Skin epidermis (tissue), 12 donors: ENCODE measurements at regions not wholly inside any gene's neighbourhood (a gene's known extent, or its start where the extent isn't known, plus 50 kb on each side); places are given as distances from the start of the nearest gene placed in this dataset.
"Not testable (repeated sequence)": the region's sequence is repeated elsewhere in the genome, so short reads cannot be mapped to it uniquely, and the experiment has no call there.

ENCODE experiments used
- H3K27ac ChIP-seq, 21 experiments: fragments of 200-600 bp; sonication (generic) in 11 of 21; one replicate each; pipeline ENCODE4 v1.5.0; 2020; ENCODE audit warnings: mild to moderate bottlenecking in 3 of 21, inconsistent platforms in 2 of 21, moderate library complexity in 2 of 21
- H3K4me3 ChIP-seq, 7 experiments: fragments of 200-600 bp; sonication (generic) in 2 of 7; one replicate each; pipeline ENCODE4 v1.5.0; 2020; ENCODE audit warnings: inconsistent platforms in 2 of 7, mild to moderate bottlenecking in 2 of 7, moderate library complexity in 1 of 7

DNA sequence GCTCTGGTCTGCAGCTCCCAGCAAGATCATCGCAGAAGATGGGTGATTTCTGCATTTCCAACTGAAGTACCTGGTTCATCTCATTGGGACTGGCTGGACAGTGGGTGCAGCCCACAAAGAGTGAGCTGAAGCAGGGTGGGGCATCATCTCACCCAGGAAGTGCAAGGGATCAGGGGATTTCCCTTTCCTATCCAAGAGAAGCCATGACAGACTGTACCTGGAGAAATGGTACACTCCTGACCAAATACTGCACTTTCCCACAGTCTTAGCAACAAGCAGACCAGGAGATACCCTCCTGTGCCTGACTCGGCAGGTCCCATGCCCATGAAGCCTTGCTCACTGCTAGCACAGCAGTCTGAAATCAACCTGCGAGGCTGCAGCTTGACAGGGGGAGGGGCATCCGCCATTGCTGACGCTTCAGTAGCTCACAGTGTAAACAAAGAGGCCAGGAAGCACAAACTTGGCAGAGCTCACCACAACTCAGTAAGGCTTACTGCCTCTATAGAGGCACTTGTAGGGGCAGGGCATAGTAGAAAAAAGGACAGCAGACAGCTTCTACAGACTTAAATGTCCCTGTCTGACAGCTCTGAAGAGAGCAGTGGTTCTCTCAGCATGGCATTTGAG is 60.5 kb downstream of the AREG start:
- not testable (repeated sequence) for H3K4me3 ChIP-seq
- peak overlapping the region in 1 of 21 experiments; percentile 21 for H3K27ac ChIP-seq

DNA sequence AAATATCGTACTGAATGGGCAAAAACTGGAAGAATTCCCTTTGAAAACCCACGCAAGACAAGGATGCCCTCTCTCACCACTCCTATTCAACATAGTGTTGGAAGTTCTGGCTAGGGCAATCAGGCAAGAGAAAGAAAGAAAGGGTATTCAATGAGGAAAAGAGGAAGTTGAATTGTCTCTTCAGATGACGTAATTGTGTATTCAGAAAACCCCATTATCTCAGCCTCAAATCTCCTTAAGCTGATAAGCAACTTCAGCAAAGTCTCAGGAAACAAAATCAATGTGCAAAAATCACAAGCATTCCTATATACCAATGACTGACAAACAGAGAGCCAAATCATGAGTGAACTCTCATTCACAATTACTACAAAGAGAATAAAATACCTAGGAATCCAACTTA is 64.4 kb downstream of the AREG start:
- H3K4me3 ChIP-seq, H3K27ac ChIP-seq: not testable (repeated sequence)

DNA sequence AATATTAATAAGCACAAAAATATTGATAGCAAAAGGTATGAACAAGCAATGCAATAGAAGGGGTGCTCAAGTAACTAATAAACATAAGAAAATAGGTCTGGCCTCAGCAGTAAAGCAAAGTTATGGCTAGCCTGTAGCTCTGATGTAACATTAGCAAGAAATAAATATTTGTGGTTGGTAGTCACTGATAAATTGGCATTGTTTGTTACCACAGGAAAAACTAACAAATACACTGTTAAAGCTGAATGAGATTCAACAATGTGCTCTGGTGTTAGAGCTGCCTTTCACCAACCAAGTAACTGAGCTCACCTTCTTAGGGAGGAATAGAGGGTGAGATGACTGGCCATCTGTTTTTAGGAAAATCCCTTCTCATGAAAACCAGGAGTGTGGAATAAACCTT is 71.4 kb downstream of the AREG start:
- H3K4me3 ChIP-seq, result no peak overlapping the region
- no peak overlapping the region for H3K27ac ChIP-seq

DNA sequence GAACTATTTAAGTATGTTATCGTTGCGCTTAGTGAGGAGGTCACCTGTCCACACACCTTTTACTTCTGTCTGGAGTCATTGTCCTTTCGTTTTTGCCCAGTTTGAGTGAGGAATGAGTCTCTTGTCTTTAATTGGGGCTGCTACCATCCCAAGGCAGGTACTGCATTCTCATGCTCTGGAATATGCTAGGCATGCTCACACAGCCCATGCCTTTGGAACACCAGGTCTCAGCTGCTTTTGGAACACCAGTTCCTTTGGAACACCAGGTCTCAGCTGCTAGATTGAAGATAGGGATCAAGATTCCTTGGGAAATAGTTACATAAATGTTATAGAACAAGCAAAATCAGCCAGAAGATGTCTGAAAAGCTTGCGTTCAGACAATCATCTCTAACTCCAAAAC is 73.1 kb downstream of the AREG start:
- no peak overlapping the region for H3K4me3 ChIP-seq
- H3K27ac ChIP-seq, result no peak overlapping the region

DNA sequence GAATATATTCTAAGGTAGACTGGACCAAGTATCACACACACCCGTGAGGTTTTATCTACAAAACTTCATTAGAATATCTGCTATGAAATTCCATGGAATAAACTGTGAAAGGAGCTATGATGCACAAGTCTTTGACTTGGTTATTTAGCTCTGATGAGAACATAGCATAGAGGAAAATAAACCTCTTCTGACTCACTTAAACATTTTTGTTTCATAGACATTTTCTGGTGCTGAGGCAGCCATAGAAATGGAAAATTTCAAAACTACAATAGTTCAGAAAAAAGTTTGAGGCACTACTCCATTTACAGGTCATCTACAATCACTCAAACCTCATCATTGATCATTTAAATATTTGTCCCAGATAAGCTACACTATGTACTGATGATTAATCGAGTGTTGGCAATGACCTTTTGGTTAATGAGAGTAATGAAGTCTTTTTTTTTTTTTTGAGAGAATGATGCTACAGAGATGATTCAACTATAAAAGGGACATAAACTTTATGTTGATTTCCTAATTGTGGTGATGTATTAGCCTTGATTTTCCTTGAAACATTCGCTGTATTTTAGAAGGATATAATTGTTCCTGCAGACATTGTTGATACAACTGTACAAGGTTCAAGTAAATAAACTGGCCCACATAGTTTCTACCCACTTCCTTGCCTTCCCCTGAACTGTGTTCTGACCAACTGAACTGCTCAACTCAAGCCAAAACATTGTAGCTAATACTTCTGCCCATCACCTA is 77.5 kb downstream of the AREG start:
- H3K4me3 ChIP-seq, result no peak overlapping the region
- no peak overlapping the region for H3K27ac ChIP-seq

DNA sequence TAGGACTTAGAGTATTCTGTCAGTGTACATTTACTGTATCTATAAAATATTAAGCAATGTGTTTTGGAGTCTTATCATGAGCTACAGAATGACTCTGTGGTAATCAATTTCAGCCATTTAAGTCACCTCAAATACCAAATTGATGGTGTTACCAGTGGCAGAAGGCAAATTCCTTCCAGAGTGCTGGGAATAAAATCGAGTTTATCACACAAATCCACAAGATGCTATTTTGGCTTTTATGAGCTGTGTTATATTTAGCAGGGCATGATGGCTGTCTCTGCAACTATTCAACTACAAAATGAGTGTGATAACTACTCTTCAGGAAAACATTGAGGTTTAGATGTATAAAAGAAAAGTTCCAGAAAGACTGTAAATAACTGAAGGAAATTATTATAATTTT is 78.2 kb downstream of the AREG start:
- no peak overlapping the region for H3K27ac ChIP-seq
- no peak overlapping the region for H3K4me3 ChIP-seq

DNA sequence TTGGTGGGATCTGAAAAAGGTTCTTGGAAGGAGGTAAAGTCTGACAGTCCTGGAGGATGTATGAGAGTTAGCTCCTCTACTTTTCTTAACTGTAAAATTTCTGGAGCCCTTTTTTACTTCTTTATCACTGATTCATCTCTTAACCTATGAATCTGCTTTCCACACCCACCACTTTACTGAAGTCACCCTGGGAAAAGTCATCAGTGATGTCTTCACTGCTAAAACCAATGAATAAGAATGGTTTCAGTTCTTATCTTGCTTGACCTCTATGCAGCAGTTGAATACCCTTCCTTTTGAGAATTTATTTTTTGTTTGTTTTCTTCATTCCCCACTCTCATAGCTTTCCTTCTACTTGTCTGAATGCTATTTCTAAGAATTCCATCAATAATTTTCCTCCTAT is 80.0 kb downstream of the AREG start:
- Histone ChIP-seq H3K4me3 (no peak overlapping the region), H3K27ac (no peak overlapping the region)

DNA sequence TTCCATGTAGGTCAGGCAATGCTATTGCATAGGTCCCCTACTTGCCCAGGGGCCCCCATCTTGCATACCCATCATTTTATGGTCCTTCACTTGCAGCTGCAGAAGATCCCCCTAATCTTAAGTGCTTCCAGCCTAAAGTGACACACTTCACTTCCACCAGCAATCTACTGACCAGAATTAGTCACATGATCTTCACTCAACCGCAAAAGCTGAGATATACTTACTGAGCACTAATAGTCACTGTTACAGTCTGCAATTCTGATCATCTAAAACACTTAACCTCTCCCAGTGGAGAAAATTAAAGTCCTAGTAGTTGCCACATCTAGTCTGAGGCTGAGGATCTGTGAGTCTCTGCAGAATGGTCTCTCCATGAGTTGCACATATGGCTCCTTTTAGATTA is 82.1 kb downstream of the AREG start:
- H3K4me3 ChIP-seq, result no peak overlapping the region
- H3K27ac ChIP-seq, result no peak overlapping the region

DNA sequence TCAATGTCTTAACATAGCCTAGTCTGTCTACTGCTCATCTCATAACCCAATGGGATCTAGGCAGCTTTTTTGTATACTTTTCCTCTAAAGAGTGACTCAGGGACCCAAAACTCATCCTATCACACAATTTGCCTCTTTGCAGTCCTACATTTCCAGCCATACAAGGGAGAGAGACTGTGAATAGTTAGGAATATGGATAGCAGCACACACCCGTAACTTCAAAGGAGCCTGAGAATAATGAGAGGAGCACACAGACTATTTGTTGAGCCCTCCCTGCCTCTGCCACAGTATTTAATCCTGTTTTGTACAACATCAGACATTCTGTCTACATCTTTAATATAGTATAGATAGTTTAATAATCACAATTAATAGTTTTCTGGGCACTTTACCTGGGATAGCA is 83.2 kb downstream of the AREG start:
- no peak overlapping the region for H3K4me3 ChIP-seq
- H3K27ac ChIP-seq, result no peak overlapping the region

DNA sequence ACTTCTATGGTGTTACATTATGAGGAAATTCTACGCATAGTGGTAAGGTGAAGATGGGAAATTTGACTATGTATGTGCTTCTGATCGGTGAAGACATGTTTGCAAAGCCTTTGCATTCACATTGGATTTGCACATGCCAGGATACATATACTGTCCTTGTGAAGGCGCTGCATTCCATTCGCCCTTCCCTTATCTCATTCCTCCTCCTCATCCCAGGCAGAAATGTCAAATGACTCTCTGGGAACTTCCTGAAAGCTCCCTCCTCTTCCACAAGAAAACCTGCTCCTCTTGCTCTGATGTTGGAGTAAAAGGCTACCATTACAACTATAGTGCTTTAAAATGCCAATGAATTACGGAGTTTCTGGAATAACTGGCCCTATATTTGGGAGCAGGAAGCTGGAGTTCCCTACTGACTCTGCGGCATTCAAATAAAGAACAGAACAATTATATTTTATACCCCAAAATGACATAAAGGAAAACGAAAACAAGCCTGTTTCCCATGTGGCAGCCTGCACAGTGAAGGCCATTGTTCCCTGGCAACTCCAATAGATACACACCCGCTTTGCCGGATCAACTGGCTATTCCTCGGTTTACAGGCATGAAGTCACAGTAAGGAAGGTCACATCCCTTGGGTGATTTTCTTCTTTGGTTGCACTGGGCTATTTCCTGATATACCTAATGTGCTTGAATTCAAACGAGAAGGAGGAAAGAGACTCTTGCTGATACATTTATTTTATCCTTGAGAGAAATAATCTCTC is 84.5 kb downstream of the AREG start:
- Histone ChIP-seq H3K27ac (peak overlapping the region in 1 of 21 experiments; percentile 27), H3K4me3 (no peak overlapping the region)

DNA sequence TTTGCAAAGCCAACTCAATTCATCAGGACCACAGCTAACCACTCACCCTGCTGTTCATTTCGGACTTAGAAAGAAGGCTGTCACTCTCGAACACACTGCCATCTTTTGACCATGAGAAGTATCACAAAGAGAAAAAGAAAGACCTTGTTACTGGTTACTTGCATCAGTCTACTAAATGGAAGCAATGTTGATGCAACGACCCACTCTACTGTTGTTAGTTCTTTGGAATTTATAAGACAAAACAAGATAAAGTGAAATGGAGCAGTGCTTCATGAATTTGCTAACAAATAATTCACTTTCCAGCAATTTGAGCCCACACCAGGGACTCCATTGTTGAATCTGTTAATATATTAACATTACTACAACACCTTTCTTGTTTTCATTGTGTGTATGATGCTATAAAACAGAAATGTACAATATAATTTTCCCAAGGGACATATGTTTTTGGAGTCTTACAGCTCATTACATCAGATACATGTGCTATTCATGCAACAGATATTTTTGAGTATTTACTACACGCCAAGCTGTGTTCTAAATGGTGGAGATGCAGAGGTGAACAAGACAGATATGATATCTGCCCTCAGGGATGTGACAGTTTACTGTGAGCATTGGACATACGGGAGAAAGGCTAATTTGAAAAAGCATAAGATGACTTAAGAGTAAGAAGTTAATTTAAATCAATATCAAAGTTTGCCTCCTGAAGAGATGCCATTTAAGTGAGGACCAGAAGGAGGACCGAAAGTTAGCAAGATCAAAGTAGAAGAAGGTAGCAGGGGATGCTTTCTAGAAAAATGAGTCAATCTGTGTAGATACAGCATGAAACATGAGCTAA is 87.2 kb downstream of the AREG start:
- Histone ChIP-seq H3K27ac (no peak overlapping the region), H3K4me3 (no peak overlapping the region)

DNA sequence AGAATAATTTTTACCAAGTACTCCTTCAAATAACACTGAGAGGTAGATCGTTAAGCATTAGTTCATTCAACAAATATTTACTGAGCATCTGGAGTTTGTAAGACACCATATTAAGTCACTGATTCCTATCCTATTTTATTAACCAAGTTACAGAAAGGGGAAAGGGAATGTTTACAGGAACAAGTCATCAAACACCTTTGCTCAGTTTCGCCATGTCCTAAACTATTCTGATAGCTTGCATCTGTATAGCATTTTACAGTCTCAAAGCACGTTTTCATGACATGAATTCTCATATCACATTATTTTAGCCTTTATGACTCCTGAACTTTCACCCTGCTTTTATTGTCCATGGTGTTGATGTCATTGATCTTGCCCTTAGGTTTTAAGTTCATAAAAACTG is 89.2 kb downstream of the AREG start:
- Histone ChIP-seq H3K27ac (no peak overlapping the region), H3K4me3 (no peak overlapping the region)

DNA sequence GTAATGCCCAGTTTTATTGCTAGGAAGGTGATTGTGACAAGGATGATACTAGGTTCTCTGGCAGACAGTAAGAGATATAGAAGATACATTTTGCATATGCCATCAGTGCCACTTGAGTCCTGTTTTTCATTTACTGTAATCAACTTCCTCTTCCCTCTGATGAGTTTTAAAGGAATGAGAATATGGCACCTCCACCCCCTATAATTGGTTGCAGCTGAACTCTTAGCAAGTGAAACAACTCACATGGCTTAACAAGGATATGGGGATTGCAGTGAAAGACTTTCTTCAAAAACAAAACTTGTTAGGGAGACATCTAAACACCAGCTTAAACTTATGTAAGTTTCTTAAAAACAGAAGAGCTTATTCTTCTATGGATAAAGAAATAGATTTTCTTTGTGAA is 90.0 kb downstream of the AREG start:
- H3K4me3 ChIP-seq, result no peak overlapping the region
- H3K27ac ChIP-seq, result no peak overlapping the region

DNA sequence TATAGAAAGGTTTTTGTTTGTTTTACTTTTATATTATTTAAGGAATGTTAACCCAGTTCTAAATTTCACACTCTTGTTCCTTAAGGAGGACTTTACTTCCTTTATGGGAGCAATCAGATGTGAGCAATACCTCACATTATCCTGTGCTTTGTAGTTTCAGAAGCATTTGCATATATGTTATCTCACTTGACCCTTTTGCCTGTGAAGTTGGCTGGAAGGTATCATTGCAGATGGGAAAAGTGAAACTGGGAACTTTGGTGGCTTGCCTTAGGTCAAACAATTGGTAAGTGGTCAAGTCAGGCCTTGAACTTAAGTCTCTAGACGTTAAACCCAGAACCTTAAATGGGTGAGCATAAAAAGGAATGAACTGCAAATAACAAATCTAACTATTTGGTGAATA is 90.6 kb downstream of the AREG start:
- Histone ChIP-seq H3K4me3 (no peak overlapping the region), H3K27ac (no peak overlapping the region)

DNA sequence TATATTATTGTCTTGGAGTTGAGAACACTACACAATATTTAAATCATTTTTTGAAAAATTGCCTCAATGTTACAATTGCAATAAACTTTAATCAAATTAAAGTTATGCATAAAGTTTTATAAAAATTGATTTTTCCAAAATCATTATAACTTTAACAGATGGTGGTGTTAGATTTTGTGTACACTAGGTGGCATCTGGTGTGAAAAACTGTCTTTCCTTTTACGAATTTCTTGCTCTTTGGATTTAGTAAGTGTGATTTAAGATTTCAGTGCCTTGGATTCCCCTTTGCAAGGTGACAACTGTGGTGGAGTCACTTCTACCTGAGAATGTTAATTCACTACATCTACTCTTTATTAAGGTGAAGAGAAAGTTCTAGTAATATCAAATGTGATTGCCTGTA is 91.6 kb downstream of the AREG start:
- no peak overlapping the region for H3K4me3 ChIP-seq
- H3K27ac ChIP-seq, result no peak overlapping the region

DNA sequence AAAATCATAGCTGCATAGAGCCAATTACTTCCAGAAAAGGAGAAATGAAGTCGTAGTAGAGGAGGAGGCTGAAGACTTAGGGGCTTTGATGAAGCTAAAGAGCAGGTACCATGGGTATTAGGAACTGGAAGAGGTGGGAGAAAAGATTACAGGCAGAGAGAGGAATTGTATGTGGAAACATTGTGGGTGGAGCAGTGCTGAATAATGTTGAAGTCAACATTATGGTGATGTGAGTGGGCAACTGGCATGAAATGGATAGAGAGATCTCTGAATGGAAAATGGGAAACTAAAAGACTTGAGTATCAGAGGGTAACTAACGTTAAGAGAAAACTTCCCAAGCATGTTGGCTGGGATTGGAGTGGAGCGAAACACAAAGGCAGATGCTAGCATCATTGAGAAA is 92.5 kb downstream of the AREG start:
- H3K27ac ChIP-seq, result no peak overlapping the region
- H3K4me3 ChIP-seq, result no peak overlapping the region

DNA sequence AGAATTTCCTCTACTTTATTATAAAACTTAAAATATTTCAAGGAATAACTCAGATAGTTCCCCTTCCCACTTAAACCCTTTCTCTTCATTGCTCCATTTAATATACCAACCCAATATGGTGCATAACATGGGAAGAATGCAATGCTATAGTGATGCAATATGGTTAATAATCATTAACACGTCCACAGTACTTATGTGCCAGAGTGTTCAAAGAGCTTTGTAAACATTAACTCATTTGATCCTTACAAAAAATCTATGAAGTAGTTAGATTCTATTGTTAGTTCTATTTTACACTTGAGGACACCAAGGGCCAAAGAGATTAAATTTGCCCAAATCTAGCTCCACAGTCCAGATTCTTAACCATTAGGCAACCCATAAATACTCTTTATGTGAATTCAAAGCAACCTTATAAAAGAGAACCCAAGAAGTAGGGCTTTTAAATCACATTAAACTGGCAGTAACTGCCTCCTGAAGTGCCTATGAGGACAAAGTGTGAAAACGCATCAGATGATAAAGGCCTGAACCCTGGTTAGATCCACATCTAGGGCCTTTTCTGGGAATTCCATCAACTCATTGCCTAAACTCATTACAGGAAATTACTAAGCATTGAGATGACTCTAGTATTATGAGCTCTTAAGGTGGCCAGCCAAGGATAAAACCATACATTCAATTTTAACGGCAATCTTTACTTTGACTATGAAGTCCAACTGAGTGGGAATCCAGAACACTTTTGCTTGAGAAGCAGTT is 94.3 kb downstream of the AREG start:
- no peak overlapping the region for H3K4me3 ChIP-seq
- H3K27ac ChIP-seq, result no peak overlapping the region

DNA sequence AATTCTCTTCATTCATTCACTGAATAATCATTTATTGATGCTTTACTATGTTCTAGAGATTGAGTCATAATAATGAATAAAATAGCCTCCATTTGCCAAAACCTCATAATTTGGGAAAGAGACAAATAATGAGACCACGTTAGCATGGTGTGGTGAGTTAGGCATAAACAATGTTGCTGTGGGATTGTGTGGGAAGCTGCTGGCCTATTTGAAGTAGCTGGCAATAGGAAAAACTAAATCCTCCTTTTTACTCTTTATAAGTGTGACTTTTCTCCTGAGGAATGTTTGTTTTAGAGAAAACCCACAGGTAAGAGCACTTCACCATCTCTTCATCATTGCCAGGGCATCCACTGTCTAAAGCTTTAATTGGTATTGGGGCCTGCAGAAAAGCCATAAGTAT is 95.3 kb downstream of the AREG start:
- H3K27ac ChIP-seq, result no peak overlapping the region
- H3K4me3 ChIP-seq, result no peak overlapping the region

DNA sequence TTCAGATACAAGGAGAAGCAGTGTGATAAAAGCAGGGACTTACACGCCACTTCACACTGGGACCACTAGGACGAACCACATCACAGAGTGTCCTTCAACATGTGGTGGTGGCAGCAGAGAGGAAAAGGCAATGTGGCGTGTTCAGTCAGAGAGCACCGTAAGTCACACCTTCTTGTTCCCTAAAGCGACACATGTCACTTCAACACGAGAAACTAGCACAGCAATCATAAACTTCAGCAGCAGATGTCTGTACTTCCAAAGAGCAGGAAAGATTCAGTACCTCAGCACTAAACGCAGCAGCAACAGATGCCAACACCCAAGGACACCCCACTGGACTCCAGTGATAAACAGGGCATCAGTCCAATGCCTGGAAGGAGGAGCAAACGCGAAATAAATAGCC is 96.7 kb downstream of the AREG start:
- H3K4me3 ChIP-seq, result no peak overlapping the region
- no peak overlapping the region for H3K27ac ChIP-seq
